ENCODE measurements at regions not wholly inside any gene's neighbourhood (a gene's known extent, or its start where the extent isn't known, plus 50 kb on each side); places are given as distances from the start of the nearest gene placed in this dataset.

GRCh38 chr5:123786411-123786810, 274.4 kb downstream of the CSNK1G3 start:
- no peak for TF ChIP-seq CTCF (IDR thresholded peaks at IDR 0.05)
- no peak for TF ChIP-seq POLR2A (IDR thresholded peaks at IDR 0.05)
